ENCODE measurements at regions not wholly inside any gene's neighbourhood (a gene's known extent, or its start where the extent isn't known, plus 50 kb on each side); places are given as distances from the start of the nearest gene placed in this dataset.
A peak's percentile ranks its signal among the peaks of the same experiment; 100 is the strongest.

DNA sequence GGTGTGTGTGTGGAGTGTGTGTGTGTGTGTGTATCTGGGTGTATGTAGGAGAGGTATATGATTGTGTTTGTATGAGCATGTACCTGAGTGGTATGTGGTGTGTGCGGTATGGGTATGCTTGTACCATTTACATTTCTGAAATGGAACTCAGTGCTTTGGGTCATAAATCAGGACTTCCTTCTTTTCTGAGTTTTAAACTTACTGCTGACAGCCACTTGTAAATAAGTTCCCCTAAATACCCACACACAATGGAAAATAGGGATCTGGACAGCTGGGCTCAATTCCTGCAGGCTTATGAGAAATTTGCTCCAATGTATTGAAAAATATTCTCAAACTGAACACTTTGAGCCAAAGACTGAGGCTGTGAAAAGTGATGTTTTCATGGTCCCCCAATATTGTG lies 293.6 kb downstream of the HLX start:
- intact Hi-C loops (cut with DNase I; ENCODE audit: low total_unique reads): no loop called here
- Histone ChIP-seq H3K4me1 (peaks cover 0 to 4% of the 10 kb centered on the region in 2 donors), H3K9me3 (no peaks in the 10 kb centered on the region), H3K27me3 (no peaks in the 10 kb centered on the region), H3K4me3 (no peak overlapping the region), H3K27ac (no peak overlapping the region), H3K36me3 (no peaks in the 10 kb centered on the region)
- no peak for ATAC-seq
- in situ Hi-C loops (cut with MboI; ENCODE audit: low sequenced_read_pairs in 4 of 4): no loop called here
- no peak for DNase-seq
- TF ChIP-seq, protein P1, sequence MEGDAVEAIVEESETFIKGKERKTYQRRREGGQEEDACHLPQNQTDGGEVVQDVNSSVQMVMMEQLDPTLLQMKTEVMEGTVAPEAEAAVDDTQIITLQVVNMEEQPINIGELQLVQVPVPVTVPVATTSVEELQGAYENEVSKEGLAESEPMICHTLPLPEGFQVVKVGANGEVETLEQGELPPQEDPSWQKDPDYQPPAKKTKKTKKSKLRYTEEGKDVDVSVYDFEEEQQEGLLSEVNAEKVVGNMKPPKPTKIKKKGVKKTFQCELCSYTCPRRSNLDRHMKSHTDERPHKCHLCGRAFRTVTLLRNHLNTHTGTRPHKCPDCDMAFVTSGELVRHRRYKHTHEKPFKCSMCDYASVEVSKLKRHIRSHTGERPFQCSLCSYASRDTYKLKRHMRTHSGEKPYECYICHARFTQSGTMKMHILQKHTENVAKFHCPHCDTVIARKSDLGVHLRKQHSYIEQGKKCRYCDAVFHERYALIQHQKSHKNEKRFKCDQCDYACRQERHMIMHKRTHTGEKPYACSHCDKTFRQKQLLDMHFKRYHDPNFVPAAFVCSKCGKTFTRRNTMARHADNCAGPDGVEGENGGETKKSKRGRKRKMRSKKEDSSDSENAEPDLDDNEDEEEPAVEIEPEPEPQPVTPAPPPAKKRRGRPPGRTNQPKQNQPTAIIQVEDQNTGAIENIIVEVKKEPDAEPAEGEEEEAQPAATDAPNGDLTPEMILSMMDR (IDR thresholded peaks at IDR 0.05 in 4 of 5, conservative IDR thresholded peaks at IDR 0.05 in 1 of 5): no peak
- no peak for TF ChIP-seq POLR2A (IDR thresholded peaks at IDR 0.05)

DNA sequence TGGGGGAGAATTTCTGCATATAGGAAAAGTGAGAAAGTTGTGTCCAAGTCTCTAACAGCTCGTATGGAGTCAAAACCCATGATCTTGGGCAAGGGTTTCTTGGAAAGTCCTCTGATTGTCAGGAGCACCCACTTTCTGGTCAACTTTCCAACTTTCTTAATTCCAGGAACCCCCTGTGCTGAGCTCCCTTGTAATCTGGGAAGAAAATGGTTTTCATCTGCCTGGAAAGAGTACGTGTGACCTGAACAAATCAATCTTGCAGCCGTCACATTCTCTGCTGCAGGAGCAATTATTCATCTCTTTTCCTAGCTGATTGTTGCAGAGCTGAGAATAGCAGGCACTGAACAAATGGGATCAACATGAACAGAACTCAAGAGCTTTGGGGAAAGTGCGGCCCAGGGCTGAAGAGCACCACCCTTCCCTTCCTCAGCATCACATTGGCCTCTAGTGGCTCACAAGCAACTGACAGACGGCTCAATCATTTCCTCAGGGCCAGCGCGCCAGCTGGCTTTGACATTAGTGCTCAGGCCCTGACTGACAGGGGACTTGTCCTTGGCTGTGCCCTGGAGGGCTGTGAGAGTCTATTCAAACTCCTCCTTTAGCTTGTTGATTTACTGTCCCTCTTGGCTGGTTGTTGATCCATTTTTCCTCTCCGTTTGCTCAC lies 295.2 kb downstream of the HLX start:
- peaks cover 0 to 4% of the 10 kb centered on the region in 2 donors for H3K4me1 ChIP-seq
- H3K36me3 ChIP-seq: no peaks in the 10 kb centered on the region
- in situ Hi-C loops (cut with MboI; ENCODE audit: low sequenced_read_pairs in 4 of 4): no loop called here
- DNase-seq (peak; percentile 20 to 46), ATAC-seq (peak; percentile 71 to 77)
- H3K9me3 ChIP-seq: no peaks in the 10 kb centered on the region
- TF ChIP-seq POLR2A (IDR thresholded peaks at IDR 0.05): no peak
- TF ChIP-seq, protein P1 (IDR thresholded peaks at IDR 0.05 in 4 of 5, conservative IDR thresholded peaks at IDR 0.05 in 1 of 5): peak in 4 of 5 experiments; percentile 19 to 39 (median 31)
- H3K27ac ChIP-seq: no peak overlapping the region
- intact Hi-C loops (cut with DNase I; ENCODE audit: low total_unique reads): loop anchor here (1.0 kb wide), 1 partner anchor 300 kb away; no protein-coding TSS in a partner anchor
- H3K4me3 ChIP-seq: no peak overlapping the region
- H3K27me3 ChIP-seq: no peaks in the 10 kb centered on the region

DNA sequence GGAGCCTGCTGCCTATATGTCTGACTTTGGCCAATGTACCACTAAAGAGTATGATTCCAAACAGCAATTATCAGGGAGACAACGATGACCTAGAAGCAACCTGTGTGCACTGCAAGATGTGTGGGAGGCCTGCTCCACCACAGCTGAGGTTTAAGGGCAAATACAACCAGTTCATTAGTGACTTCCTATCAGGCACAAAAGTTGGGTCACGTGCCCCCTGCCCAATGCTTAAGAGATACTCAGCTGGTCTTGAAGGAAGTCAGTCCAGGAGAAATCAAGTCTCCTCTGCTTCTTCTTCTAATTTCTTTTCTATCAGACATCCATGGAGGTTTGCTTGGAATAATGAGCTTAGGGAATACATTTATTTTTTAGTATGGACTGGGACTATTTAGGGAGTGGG lies 296.0 kb downstream of the HLX start:
- Histone ChIP-seq H3K36me3 (no peaks in the 10 kb centered on the region), H3K27me3 (no peaks in the 10 kb centered on the region), H3K27ac (no peak overlapping the region), H3K4me1 (peaks cover 0 to 4% of the 10 kb centered on the region in 2 donors), H3K9me3 (no peaks in the 10 kb centered on the region), H3K4me3 (no peak overlapping the region)
- intact Hi-C loops (cut with DNase I; ENCODE audit: low total_unique reads): no loop called here
- in situ Hi-C loops (cut with MboI; ENCODE audit: low sequenced_read_pairs in 4 of 4): no loop called here
- ATAC-seq (no peak), DNase-seq (no peak)
- TF ChIP-seq POLR2A (IDR thresholded peaks at IDR 0.05): no peak
- TF ChIP-seq, protein P1 (IDR thresholded peaks at IDR 0.05 in 4 of 5, conservative IDR thresholded peaks at IDR 0.05 in 1 of 5): no peak

DNA sequence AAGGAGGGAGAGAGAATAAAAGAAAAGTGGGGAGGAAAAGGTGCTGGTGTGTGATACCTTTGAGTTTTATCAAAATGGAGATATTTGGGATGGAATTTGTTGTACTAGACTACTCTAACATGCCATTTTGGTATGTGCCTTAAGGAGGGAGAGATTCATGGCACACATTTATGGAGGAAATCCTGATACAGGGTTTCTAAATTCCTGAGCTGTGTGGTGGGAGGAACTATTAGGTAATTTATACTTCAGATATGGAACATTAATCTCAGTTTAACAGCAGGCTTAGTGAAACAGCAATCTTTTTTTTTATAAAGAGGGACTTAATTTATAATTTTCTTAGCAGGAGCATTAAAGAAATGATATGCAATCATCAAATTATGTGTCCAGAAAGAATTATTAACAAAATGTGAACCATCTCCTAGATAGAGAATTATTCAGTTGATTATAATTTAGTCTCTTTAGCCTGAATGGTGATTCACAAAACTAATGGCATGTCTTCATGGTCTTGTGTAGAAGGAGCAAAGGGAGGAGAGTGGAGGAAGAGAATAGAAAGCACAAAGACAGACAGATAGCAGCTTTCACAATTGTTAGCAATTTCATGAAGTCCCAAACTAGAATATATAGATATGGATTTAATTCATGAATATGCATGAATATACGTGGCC lies 301.6 kb downstream of the HLX start:
- TF ChIP-seq, protein P1 (IDR thresholded peaks at IDR 0.05 in 4 of 5, conservative IDR thresholded peaks at IDR 0.05 in 1 of 5): no peak
- no peak for TF ChIP-seq POLR2A (IDR thresholded peaks at IDR 0.05)
- no peaks in the 10 kb centered on the region for H3K27me3 ChIP-seq
- DNase-seq: no peak
- intact Hi-C loops (cut with DNase I; ENCODE audit: low total_unique reads): no loop called here
- H3K4me1 ChIP-seq: no peaks in the 10 kb centered on the region
- H3K9me3 ChIP-seq: no peaks in the 10 kb centered on the region
- no peak for ATAC-seq
- in situ Hi-C loops (cut with MboI; ENCODE audit: low sequenced_read_pairs in 4 of 4): no loop called here
- no peak overlapping the region for H3K27ac ChIP-seq
- no peak overlapping the region for H3K4me3 ChIP-seq
- H3K36me3 ChIP-seq: no peaks in the 10 kb centered on the region
